ENCODE measurements at regions not wholly inside any gene's neighbourhood (a gene's known extent, or its start where the extent isn't known, plus 50 kb on each side); places are given as distances from the start of the nearest gene placed in this dataset.

DNA sequence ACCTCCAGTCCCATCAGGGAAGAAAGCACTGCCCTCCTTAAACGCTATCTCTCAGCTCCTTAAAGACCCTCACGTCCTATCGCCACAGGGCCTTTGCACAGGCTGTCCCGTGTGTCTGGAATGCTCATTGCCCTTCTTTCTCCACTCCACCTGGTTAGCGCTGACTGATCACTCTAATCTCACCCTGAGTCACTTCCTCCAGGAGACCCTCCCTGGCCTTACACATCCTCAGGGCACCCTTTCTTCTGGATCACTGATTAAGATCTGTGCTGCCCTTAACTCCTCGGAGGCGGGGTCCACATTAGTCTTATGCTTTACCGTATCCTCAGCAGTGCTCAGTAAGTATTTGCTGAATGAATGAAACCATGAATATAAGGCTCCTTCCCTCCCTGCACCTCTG lies 94.7 kb downstream of the SYNE3 start:
- H3K4me1 ChIP-seq = peaks cover 0 to 6% (median 0%) of the 10 kb centered on the region in 4 donors
- 96% methylated on average over 8 of the region's 8 CpGs for WGBS
- no peak overlapping the region for H3K27ac ChIP-seq (replicated peaks in 1 of 4)
- TF ChIP-seq POLR2A (IDR thresholded peaks at IDR 0.05; ENCODE audit: low read depth) (no peak), EP300 (IDR thresholded peaks at IDR 0.05) (no peak), POLR2AphosphoS5 (IDR thresholded peaks at IDR 0.05) (no peak)
- TF ChIP-seq, protein P1, sequence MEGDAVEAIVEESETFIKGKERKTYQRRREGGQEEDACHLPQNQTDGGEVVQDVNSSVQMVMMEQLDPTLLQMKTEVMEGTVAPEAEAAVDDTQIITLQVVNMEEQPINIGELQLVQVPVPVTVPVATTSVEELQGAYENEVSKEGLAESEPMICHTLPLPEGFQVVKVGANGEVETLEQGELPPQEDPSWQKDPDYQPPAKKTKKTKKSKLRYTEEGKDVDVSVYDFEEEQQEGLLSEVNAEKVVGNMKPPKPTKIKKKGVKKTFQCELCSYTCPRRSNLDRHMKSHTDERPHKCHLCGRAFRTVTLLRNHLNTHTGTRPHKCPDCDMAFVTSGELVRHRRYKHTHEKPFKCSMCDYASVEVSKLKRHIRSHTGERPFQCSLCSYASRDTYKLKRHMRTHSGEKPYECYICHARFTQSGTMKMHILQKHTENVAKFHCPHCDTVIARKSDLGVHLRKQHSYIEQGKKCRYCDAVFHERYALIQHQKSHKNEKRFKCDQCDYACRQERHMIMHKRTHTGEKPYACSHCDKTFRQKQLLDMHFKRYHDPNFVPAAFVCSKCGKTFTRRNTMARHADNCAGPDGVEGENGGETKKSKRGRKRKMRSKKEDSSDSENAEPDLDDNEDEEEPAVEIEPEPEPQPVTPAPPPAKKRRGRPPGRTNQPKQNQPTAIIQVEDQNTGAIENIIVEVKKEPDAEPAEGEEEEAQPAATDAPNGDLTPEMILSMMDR (IDR thresholded peaks at IDR 0.05) = no peak
- H3K27me3 ChIP-seq = peaks cover 0 to 2% (median 0%) of the 10 kb centered on the region in 4 donors
- H3K4me3 ChIP-seq = no peak overlapping the region
- H3K9me3 ChIP-seq = no peaks in the 10 kb centered on the region
- H3K36me3 ChIP-seq = peaks cover 0 to 43% (median 32%) of the 10 kb centered on the region in 4 donors
- intact Hi-C loops (cut with DNase I) = no loop called here
- no peak for DNase-seq (ENCODE audit: extremely low spot score)

DNA sequence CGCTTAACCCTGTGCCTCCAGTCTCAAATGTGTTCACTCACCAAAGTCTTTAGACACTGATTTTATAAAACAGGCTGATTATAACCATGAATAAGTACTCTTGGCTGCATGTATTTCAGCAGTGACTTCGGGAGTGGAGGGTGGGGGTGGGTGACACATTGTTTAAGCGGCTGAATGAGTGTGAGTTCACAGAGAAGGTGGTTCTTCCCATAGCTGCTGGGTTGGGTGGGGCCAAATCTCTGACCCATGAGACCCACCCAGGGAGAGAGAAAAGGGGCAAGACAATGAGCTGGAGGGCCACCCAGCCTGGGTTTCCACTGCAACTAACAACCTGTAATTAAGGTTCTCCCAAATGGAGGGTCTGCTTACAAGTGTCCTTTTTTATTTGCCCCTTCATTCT lies 96.4 kb downstream of the SYNE3 start:
- Histone ChIP-seq H3K4me3 (no peak overlapping the region), H3K36me3 (peaks cover 0 to 60% (median 40%) of the 10 kb centered on the region in 4 donors), H3K9me3 (no peaks in the 10 kb centered on the region), H3K27ac (replicated peaks in 1 of 4) (no peak overlapping the region), H3K4me1 (peaks cover 0 to 6% (median 0%) of the 10 kb centered on the region in 4 donors), H3K27me3 (peaks cover 0 to 9% (median 0%) of the 10 kb centered on the region in 4 donors)
- TF ChIP-seq, protein P1 (IDR thresholded peaks at IDR 0.05) = no peak
- TF ChIP-seq POLR2AphosphoS5 (IDR thresholded peaks at IDR 0.05) (no peak), EP300 (IDR thresholded peaks at IDR 0.05) (no peak), POLR2A (IDR thresholded peaks at IDR 0.05; ENCODE audit: low read depth) (no peak)
- no peak for DNase-seq (ENCODE audit: extremely low spot score)
- intact Hi-C loops (cut with DNase I) = no loop called here
- 85% methylated on average over 3 of the region's 3 CpGs for WGBS

DNA sequence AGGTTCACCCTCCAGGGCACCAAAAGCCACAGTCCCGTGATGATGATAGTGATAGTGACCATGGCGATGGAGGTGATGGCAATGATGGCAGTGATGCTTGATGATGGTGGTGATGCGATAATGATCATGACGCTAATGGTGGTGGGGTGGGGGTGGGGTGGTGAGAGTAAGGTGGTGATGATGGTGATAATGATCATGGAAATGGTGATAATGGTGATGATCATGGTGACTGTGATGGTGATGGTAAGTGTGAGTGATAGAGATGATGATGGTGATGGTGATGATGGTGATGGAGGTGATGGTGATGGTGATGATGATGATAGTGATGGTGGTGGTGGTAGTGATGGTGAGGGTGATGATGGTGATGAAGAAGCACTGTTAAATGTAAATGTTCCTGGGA lies 96.9 kb downstream of the SYNE3 start:
- no peak overlapping the region for H3K27ac ChIP-seq (replicated peaks in 1 of 4)
- H3K36me3 ChIP-seq = peaks cover 0 to 62% (median 40%) of the 10 kb centered on the region in 4 donors
- 98% methylated on average over 4 of the region's 4 CpGs for WGBS
- no peak for DNase-seq (ENCODE audit: extremely low spot score)
- TF ChIP-seq EP300 (IDR thresholded peaks at IDR 0.05) (no peak), POLR2A (IDR thresholded peaks at IDR 0.05; ENCODE audit: low read depth) (no peak), POLR2AphosphoS5 (IDR thresholded peaks at IDR 0.05) (no peak)
- TF ChIP-seq, protein P1 (IDR thresholded peaks at IDR 0.05) = no peak
- H3K9me3 ChIP-seq = no peaks in the 10 kb centered on the region
- intact Hi-C loops (cut with DNase I) = no loop called here
- H3K4me3 ChIP-seq = no peak overlapping the region
- peaks cover 0 to 6% (median 0%) of the 10 kb centered on the region in 4 donors for H3K4me1 ChIP-seq
- peaks cover 0 to 9% (median 0%) of the 10 kb centered on the region in 4 donors for H3K27me3 ChIP-seq

DNA sequence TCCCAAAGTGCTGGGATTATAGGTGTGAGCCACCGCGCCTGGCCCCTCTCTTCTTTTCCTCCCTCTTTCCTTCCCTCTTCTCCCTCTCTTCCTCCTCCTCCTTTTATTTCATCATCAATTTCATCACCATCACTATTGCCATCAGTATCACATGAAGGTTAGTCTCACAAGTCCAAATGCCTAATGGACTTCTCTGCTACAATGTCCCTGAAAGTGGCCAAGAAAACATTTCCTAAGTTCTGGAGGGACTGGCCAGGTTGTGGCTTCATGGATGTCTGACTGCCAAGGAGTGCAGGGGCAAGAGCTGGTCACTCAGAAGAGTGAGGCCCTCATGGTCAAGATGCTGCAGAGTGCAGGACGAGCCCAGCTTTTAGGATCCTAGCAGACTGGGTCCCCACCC lies 97.6 kb downstream of the SYNE3 start:
- Histone ChIP-seq H3K4me3 (no peak overlapping the region), H3K27ac (replicated peaks in 1 of 4) (no peak overlapping the region), H3K4me1 (no peaks in the 10 kb centered on the region), H3K9me3 (no peaks in the 10 kb centered on the region), H3K27me3 (peaks cover 0 to 15% (median 0%) of the 10 kb centered on the region in 4 donors), H3K36me3 (peaks cover 0 to 58% (median 40%) of the 10 kb centered on the region in 4 donors)
- no peak for DNase-seq (ENCODE audit: extremely low spot score)
- TF ChIP-seq, protein P1 (IDR thresholded peaks at IDR 0.05) = no peak
- no peak for TF ChIP-seq EP300 (IDR thresholded peaks at IDR 0.05)
- TF ChIP-seq POLR2A (IDR thresholded peaks at IDR 0.05; ENCODE audit: low read depth) = no peak
- no peak for TF ChIP-seq POLR2AphosphoS5 (IDR thresholded peaks at IDR 0.05)
- WGBS = 98% methylated on average over 2 of the region's 3 CpGs
- intact Hi-C loops (cut with DNase I) = no loop called here

DNA sequence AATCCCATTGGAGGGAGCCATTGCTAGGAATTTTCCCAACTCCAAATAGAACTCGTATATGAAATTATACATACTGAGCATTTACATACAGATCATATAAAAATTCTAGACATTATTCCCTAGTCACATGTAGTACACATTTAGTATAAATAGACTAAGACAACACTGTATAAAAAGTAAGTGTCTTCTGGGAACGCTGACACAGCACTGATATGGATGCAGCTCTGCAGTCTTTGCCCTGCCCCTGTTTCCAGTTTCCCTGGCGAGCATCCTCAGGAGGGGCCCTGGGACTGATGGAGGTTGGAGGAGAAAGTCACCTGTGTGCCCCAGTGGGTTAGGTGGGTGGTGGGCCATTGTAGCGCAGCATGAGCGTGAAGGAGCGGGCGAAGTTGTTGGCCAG lies 97.8 kb upstream of the CLMN start:
- H3K9me3 ChIP-seq = no peaks in the 10 kb centered on the region
- intact Hi-C loops (cut with DNase I) = no loop called here
- no peak for TF ChIP-seq POLR2A (IDR thresholded peaks at IDR 0.05; ENCODE audit: low read depth)
- TF ChIP-seq, protein P1 (IDR thresholded peaks at IDR 0.05) = no peak
- no peak for TF ChIP-seq POLR2AphosphoS5 (IDR thresholded peaks at IDR 0.05)
- no peak for TF ChIP-seq EP300 (IDR thresholded peaks at IDR 0.05)
- WGBS = 97% methylated on average over 7 of the region's 7 CpGs
- H3K27me3 ChIP-seq = peaks cover 0 to 15% (median 0%) of the 10 kb centered on the region in 4 donors
- H3K4me3 ChIP-seq = no peak overlapping the region
- peaks cover 0 to 51% (median 38%) of the 10 kb centered on the region in 4 donors for H3K36me3 ChIP-seq
- no peaks in the 10 kb centered on the region for H3K4me1 ChIP-seq
- DNase-seq (ENCODE audit: extremely low spot score) = no peak
- no peak overlapping the region for H3K27ac ChIP-seq (replicated peaks in 1 of 4)
